NCI-H82 treated with DMSO at 0.1 percent for 48 hours (cell line): ENCODE measurements at regions not wholly inside any gene's neighbourhood (a gene's known extent, or its start where the extent isn't known, plus 50 kb on each side); places are given as distances from the start of the nearest gene placed in this dataset.
"Not testable (repeated sequence)": the region's sequence is repeated elsewhere in the genome, so short reads cannot be mapped to it uniquely, and the experiment has no call there.

Experiments
- DNase-seq: peaks from one replicate; lab custom pipeline; 2025; ENCODE audit not compliant: unreplicated experiment; lab: John Stamatoyannopoulos, UW

DNA sequence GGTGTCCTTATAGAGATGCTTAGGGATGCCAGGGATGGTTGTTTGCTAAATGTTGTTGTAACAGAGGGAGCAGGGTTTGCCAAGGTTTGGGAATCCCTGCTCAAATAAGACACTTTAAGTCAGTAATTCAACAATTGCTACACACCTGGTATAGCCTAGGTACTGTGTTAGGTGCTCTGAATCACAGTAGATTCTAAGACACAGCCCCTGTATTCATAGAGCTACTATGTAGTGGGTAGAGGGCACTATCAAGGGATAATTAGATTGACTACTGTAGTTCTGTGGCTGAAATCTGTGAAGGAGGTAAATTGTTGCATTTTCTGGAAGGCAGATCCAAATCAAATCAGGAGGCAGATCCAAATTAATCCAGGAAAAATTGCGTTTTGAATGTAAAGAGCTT is 149.2 kb downstream of the C12orf75 start:
- no peak for DNase-seq

DNA sequence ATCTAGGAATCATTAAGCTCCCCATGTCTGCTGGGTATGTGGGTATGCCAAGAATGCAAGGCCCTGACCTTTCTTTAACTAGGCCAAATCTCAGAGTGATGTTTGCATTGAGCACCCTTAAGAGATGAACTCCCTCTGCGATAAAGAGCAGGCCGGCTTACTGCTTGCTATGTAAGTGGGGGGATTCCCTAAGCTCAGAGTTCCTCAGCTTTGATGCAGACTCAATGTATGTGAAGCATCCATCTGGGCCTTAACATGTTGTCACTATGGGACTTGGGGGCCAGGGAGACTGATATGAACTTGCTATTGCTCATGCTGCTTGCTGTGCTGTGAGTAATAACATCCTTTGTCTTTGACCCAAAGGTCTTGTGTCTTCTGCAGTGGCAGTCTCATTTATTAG is 149.7 kb downstream of the C12orf75 start:
- DNase-seq, result peak; percentile 10

DNA sequence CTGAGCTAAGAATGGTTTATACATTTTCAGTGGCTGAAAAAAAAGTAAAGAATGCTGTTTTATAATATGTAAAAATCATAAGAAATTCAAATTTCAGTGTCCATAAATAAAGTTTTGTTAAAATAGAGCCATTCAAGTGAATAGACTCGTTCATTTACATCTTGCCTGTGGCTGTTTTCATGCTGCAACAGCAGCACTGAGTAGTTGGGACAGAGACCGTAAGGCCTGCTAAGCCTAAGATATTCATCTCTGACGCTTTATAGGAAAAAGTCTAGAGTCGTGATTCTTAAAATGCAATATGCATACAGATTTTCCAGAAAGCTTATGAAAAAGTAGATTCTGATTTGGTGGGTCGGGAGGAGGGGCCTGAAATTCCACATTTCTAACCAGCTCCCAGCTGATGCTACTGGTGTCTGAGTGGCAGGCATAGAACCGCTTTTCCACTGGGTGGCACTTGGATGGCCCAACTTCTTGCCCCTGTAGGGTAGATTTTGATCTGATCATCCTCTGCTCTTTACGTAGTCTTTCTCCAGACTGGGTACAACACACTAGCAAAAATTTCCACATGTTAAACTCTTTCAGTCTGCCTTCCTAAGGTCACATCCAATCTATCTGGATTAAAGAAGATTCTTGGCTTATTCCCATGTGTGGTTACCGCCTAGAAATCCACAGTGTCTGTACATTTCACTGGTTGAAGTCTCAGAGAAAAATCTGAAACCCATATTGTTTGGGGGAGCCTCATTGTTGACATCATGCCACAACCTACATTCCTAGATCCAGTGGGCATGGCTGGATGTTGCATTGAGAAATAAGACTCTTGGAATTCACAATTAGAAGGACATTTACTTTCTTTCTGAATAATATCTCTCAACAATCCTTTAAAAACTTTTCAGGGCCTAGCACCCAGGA is 151.2 kb downstream of the C12orf75 start:
- DNase-seq, result no peak

DNA sequence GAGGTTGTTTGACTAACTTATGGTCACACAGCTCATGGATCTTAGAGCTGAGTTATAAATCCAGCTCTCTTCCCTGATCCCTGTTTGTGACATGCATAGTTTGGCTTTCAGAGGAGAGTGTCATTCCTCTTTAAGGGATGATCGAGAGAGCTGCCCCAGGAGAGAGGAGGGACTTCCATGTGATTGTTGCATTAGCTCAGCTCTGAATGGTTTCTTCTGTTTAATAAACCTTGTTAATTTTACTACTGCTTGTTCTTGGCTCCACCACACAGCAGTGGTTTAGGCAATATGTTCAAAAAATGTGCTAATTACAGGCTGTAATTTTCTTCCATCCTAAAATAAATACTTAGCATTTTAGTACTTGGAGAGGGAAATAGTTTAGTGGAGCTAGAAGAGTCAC is 152.5 kb downstream of the C12orf75 start:
- no peak for DNase-seq

DNA sequence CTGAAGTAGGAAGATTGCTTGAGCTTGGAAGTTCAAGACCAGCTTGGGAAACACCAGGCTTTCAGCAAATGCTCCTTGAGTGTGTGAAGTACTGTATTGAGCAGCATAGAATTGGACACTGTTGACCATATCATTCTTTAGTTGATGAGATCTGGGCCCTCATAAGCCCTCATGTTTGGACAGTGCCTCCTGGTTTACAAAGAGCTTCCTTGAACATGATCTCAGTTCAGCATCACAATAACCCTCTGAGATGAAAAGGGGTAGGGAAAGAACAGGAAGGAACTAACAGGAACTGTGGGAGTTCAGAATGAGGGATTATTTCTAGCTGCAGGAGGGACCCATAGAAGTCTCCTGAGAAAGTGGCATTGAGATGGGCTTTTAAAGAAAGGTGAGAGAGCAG is 153.2 kb downstream of the C12orf75 start:
- DNase-seq, result no peak

DNA sequence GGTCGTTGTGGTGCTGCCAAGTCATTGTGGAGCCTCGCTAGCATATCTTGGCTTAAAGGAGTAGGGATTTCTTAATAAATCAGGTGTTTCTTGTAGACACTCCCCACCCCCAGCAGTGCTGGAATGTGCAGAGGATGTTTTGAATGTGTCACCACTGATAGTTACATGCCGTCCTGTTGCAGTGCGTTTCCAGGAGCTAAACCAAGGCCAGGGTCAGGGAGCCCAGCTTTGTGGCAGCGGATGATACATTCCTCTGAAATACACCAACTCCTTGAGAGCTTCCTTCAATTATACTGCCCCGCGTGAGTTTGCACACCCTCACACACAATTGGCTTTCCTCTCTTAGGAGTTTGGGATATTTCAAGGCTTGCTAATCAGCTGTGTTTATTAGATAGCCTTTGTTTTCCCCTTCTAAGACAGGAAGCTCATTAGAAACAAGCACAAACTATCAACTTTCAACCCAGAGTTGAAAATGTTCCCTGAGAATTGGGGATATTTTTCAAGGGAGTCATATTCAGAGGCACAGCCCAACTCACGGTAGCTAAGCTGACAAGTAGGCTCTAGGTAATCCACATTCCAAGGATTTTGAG is 154.9 kb downstream of the C12orf75 start:
- DNase-seq, result no peak

- no peak for DNase-seq
Measured at GRCh38 chr12:105485921-105486320, 155.4 kb downstream of the C12orf75 start.

- DNase-seq, result no peak
Measured at GRCh38 chr12:105487963-105488362, 157.5 kb downstream of the C12orf75 start.

DNA sequence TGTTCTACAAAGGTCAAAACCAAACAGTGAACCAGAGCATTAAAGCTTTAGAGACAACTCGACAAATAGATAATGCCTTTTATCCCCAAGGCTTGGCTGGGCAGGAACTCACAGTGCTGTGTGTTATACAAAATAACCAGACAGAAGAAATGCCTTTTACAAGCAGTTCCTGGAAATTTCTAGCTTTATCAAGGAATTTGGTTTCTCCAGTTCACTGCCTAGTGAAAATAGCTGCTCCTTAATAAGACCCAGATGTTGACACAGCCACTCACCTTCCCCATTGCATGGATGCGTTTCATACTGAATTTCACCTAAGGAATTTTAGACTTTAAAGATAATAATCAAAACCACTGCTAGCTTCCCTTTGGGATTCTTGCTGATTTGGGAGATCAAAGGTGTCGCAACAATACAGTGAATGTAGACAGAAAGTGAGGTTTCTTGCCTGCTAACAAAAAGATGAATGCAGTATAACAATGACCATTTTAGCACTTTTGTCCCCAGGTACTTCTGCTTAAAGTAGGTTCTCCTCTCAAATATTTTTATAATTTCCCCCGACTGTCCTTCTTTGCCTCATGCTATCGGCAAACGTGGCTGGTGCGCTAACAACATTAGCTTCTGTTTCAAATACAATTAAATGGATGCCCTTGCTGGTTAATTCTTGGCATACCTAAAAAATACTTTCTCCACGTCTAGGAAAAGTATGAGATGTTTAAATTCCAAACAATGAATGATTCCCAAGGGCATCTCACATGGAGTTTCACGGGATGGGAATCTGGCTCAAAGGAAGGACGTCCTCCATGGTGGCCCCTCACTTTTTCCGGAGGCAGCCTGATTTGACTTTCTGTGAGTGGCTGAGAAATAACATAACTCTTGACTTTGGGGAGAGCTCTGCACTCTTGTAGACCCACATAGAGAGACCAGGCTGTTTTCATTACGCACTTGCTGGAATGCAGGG is 162.4 kb downstream of the C12orf75 start:
- DNase-seq, result no peak

GRCh38 chr12:105499205-105499604 is 168.7 kb downstream of the C12orf75 start:
- no peak for DNase-seq

GRCh38 chr12:105500676-105501075 is 170.2 kb downstream of the C12orf75 start:
- DNase-seq, result not testable (repeated sequence)

DNA sequence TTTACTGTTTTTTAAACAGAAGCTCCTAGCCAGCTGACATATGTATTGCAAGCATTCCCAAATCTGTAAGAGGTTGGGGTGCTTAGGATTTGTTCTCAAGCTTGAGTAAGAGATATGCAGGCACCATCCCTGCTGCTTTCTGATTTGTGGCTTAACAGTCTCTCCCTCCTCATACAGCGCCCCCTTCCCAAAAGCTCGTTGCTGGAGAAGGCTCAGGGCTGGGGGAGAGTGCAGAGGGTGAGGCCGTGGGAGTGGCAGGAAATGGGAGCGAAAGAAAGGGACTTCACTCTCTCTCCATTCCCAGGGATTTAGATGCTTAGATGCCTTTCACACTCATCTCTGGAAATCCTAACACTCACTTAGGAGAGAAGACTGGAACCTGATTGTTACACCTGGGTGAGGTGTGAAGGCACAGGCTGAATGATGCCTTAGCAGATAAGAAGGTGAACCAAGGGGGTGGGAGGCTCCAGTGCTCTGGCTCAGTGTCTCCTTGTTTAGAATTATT is 172.0 kb downstream of the C12orf75 start:
- no peak for DNase-seq

DNA sequence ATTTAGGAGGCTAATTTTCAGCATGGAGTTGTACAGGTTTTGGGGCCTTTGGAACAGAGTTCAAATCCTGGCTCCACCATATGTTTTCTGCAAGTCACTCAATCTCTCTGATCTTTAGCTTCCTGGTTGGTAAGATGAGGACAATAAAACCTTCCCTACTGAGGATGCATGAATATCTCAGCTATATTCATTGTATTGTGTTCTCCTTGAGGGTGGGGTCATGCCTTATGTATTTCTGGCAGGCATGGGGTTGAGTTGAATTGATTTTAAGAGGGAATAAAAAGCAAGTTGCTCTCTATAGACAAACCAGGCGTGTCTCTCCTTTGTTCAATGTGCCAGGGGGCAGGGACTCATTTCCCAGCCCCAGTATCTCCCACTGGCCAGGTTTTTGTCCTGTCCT is 173.1 kb downstream of the C12orf75 start:
- no peak for DNase-seq

DNA sequence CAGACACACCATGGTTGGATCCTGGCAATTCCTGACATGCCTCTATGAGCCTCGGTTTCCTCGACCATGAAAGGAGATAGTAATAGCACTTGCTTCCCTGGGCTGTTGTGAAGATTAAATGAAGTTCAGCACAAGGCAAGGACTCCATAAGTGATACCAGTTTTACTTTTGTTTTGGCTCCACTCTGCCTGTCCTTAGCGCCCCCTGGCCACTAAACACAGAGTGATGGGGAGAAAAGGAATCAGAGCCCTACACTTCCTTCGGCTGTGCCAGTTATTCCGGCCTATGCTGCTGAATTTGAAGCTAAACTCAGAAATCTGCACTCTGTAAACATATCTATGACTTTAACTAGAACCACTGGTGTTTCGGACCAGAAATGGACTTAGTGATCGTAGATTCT is 173.8 kb downstream of the C12orf75 start:
- DNase-seq, result no peak

- DNase-seq, result no peak
Measured at GRCh38 chr12:105506678-105507310, 176.3 kb downstream of the C12orf75 start.

- DNase-seq, result no peak
Measured at GRCh38 chr12:105507311-105508038, 177.0 kb downstream of the C12orf75 start.

DNA sequence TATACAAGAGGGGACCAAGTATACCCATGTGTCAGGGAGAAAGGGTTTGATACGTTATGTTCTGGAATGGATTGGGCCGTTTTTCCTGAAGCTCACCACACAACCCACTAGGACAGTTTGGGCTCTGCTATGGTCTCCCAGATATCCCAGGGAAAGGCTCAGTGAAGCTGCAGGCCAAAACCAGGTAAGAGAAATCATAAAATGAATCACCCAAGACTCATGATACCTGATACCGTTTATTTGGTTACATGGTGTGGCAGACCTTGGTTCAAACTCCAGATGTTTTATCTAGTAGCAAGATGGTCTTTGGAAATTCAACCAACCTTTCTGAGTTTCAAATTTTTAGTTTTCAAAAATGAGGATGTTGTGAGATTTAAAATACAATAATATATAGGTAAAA is 177.6 kb downstream of the C12orf75 start:
- DNase-seq, result no peak

DNA sequence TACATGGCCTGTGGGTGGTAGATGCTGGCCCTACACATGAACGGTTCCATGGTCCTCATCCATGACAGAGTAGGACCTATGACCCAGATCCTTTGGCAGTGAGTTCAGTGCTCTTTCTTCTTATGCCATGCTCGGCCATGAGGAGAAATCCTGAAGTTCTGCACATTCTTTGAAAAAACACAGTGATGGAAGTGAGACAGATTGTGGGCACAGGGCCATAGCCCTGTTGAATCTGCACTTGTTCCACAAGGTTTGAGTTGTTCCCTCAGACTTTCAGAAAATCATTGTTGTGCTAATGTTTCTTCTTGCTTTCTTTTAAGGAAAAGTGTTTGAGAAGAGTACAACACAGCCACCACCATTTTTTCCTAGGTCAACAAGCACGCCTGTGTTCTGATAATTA is 180.0 kb downstream of the C12orf75 start:
- no peak for DNase-seq

GRCh38 chr12:105512861-105513260 is 182.4 kb downstream of the C12orf75 start:
- DNase-seq, result not testable (repeated sequence)

- no peak for DNase-seq
Measured at GRCh38 chr12:105522166-105522825, 191.8 kb downstream of the C12orf75 start.
